ENCODE measurements at regions not wholly inside any gene's neighbourhood (a gene's known extent, or its start where the extent isn't known, plus 50 kb on each side); places are given as distances from the start of the nearest gene placed in this dataset.

GRCh38 chr6:117130125-117130524, 135.2 kb upstream of the VGLL2 start:
- H3K4me1 ChIP-seq (ENCODE audit: low read length): no peaks in the 10 kb centered on the region
- TF ChIP-seq CTCF (IDR thresholded peaks at IDR 0.05; ENCODE audit: low read depth, low read length) (no peak), EZH2phosphoT487 (IDR thresholded peaks at IDR 0.05; ENCODE audit: low read depth) (no peak)
- no peak overlapping the region for H3K9ac ChIP-seq (ENCODE audit: low read length)
- no peaks in the 10 kb centered on the region for H4K20me1 ChIP-seq (ENCODE audit: insufficient read depth, low read length)
- H3K27ac ChIP-seq (ENCODE audit: low read length): no peak overlapping the region
- H3K4me2 ChIP-seq (ENCODE audit: low read length): no peak overlapping the region
- H3K27me3 ChIP-seq (ENCODE audit: low read depth, low read length): no peaks in the 10 kb centered on the region
- H3K36me3 ChIP-seq (replicated peaks; ENCODE audit: low read depth, low read length): no peaks in the 10 kb centered on the region
- no peaks in the 10 kb centered on the region for H3K9me3 ChIP-seq (ENCODE audit: insufficient read depth, low read length)
- H3K4me3 ChIP-seq (ENCODE audit: low read length): no peak overlapping the region
- H3K79me2 ChIP-seq (ENCODE audit: low read length): no peaks in the 10 kb centered on the region
- no peak overlapping the region for H2AFZ ChIP-seq (ENCODE audit: low read depth, low read length)

GRCh38 chr6:117136702-117137101, 128.7 kb upstream of the VGLL2 start:
- Histone ChIP-seq H4K20me1 (ENCODE audit: insufficient read depth, low read length) (no peaks in the 10 kb centered on the region), H3K36me3 (replicated peaks; ENCODE audit: low read depth, low read length) (no peaks in the 10 kb centered on the region), H3K27ac (ENCODE audit: low read length) (no peak overlapping the region), H3K4me3 (ENCODE audit: low read length) (no peak overlapping the region), H3K4me1 (ENCODE audit: low read length) (peaks cover 6% of the 10 kb centered on the region), H2AFZ (ENCODE audit: low read depth, low read length) (no peak overlapping the region), H3K27me3 (ENCODE audit: low read depth, low read length) (no peaks in the 10 kb centered on the region), H3K79me2 (ENCODE audit: low read length) (no peaks in the 10 kb centered on the region), H3K9me3 (ENCODE audit: insufficient read depth, low read length) (no peaks in the 10 kb centered on the region), H3K4me2 (ENCODE audit: low read length) (no peak overlapping the region), H3K9ac (ENCODE audit: low read length) (no peak overlapping the region)
- TF ChIP-seq EZH2phosphoT487 (IDR thresholded peaks at IDR 0.05; ENCODE audit: low read depth) (no peak), CTCF (IDR thresholded peaks at IDR 0.05; ENCODE audit: low read depth, low read length) (no peak)

- Histone ChIP-seq H3K36me3 (replicated peaks; ENCODE audit: low read depth, low read length) (no peaks in the 10 kb centered on the region), H3K4me2 (ENCODE audit: low read length) (no peak overlapping the region), H3K4me3 (ENCODE audit: low read length) (no peak overlapping the region), H3K79me2 (ENCODE audit: low read length) (no peaks in the 10 kb centered on the region), H3K27ac (ENCODE audit: low read length) (no peak overlapping the region), H3K27me3 (ENCODE audit: low read depth, low read length) (no peaks in the 10 kb centered on the region), H3K9ac (ENCODE audit: low read length) (no peak overlapping the region), H3K9me3 (ENCODE audit: insufficient read depth, low read length) (no peaks in the 10 kb centered on the region), H4K20me1 (ENCODE audit: insufficient read depth, low read length) (no peaks in the 10 kb centered on the region), H2AFZ (ENCODE audit: low read depth, low read length) (no peak overlapping the region), H3K4me1 (ENCODE audit: low read length) (peaks cover 6% of the 10 kb centered on the region)
- TF ChIP-seq EZH2phosphoT487 (IDR thresholded peaks at IDR 0.05; ENCODE audit: low read depth): no peak
- no peak for TF ChIP-seq CTCF (IDR thresholded peaks at IDR 0.05; ENCODE audit: low read depth, low read length)
Observed at GRCh38 chr6:117137711-117138110, 127.6 kb upstream of the VGLL2 start.

- H3K4me3 ChIP-seq (ENCODE audit: low read length): no peak overlapping the region
- H2AFZ ChIP-seq (ENCODE audit: low read depth, low read length): no peak overlapping the region
- no peaks in the 10 kb centered on the region for H3K9me3 ChIP-seq (ENCODE audit: insufficient read depth, low read length)
- H3K27me3 ChIP-seq (ENCODE audit: low read depth, low read length): no peaks in the 10 kb centered on the region
- peaks cover 6% of the 10 kb centered on the region for H3K4me1 ChIP-seq (ENCODE audit: low read length)
- TF ChIP-seq CTCF (IDR thresholded peaks at IDR 0.05; ENCODE audit: low read depth, low read length): no peak
- TF ChIP-seq EZH2phosphoT487 (IDR thresholded peaks at IDR 0.05; ENCODE audit: low read depth): no peak
- no peak overlapping the region for H3K27ac ChIP-seq (ENCODE audit: low read length)
- no peaks in the 10 kb centered on the region for H3K79me2 ChIP-seq (ENCODE audit: low read length)
- no peaks in the 10 kb centered on the region for H4K20me1 ChIP-seq (ENCODE audit: insufficient read depth, low read length)
- no peaks in the 10 kb centered on the region for H3K36me3 ChIP-seq (replicated peaks; ENCODE audit: low read depth, low read length)
- H3K4me2 ChIP-seq (ENCODE audit: low read length): no peak overlapping the region
- no peak overlapping the region for H3K9ac ChIP-seq (ENCODE audit: low read length)
Observed at GRCh38 chr6:117138425-117138824, 126.9 kb upstream of the VGLL2 start.
